Endothelial cell of umbilical vein (primary cell): ENCODE measurements at regions not wholly inside any gene's neighbourhood (a gene's known extent, or its start where the extent isn't known, plus 50 kb on each side); places are given as distances from the start of the nearest gene placed in this dataset.

Experiments
- BruUV-seq: library from RNA; stranded (reverse); fragments of 400-500 nt; replicated peaks from 2 replicates; lab custom pipeline; 2021; lab: Mats Ljungman, UMichigan
- CTCF ChIA-PET: fragments of 300-600, 350-600 bp; sonication (Branson Sonifier 250); formaldehyde crosslinking; loops from one replicate; lab custom pipeline; 2021; ENCODE audit warnings: antibody characterized with exemption, inconsistent platforms; lab: Charles Lee
- POLR2A ChIA-PET: fragments of 300-600, 350-600 bp; sonication (Branson Sonifier 250); formaldehyde crosslinking; loops from one replicate; lab custom pipeline; 2021; ENCODE audit warnings: antibody characterized with exemption, inconsistent platforms; lab: Charles Lee
- DNase-seq: peaks from one replicate; pipeline ENCODE4 v3.0.0-alpha.2; 2011; ENCODE audit warnings: low read depth, low spot score
- FAIRE-seq: peaks from 2 replicates; lab custom pipeline; 2011; peaks lifted over from hg19 to GRCh38; lab: Jason Lieb, UNC
- H2AFZ ChIP-seq: 2 replicates; pipeline ENCODE4 v1.6.0; 2012; ENCODE audit warnings: low read depth, low read length, control low read depth, inconsistent platforms
- H3K27ac ChIP-seq: 2 replicates; pipeline ENCODE4 v1.5.1; 2011; ENCODE audit warnings: low read depth, mild to moderate bottlenecking, control low read depth, low read length, moderate library complexity; ENCODE audit not compliant: insufficient read depth
- H3K27me3 ChIP-seq, 2 experiments: 2 replicates each; pipeline versions ENCODE4 v1.6.0 to v1.6.1; 2011; ENCODE audit warnings: low read length in 2 of 2, mixed read lengths in 1 of 2; ENCODE audit not compliant: control insufficient read depth in 2 of 2, insufficient read depth in 2 of 2
- H3K36me3 ChIP-seq, 2 experiments: 2 replicates in 1 of 2; 3 replicates in 1 of 2; pipeline ENCODE4 v1.5.1; 2011; ENCODE audit warnings: low read length in 2 of 2, mild to moderate bottlenecking in 1 of 2, moderate library complexity in 1 of 2; ENCODE audit not compliant: control insufficient read depth in 2 of 2, insufficient read depth in 2 of 2; ENCODE audit errors: extremely low read depth in 1 of 2
- H3K4me1 ChIP-seq: 3 replicates; pipeline ENCODE4 v1.5.1; 2011; ENCODE audit warnings: mild to moderate bottlenecking, low read length; ENCODE audit not compliant: control insufficient read depth, insufficient read depth; ENCODE audit errors: extremely low read depth
- H3K4me2 ChIP-seq: 2 replicates; pipeline ENCODE4 v1.6.1; 2011; ENCODE audit warnings: low read length, control low read depth, mixed read lengths; ENCODE audit not compliant: insufficient read depth
- H3K4me3 ChIP-seq, 3 experiments: fragments of 200-600 bp in 1 of 3; sonication (generic), shearing (Covaris generic) in 1 of 3; replicated peaks in 1 of 3; 2 replicates each; pipeline ENCODE4 v1.5.1; 2011 to 2016; ENCODE audit warnings: control low read depth in 3 of 3, low read length in 3 of 3, mild to moderate bottlenecking in 2 of 3, inconsistent platforms in 1 of 3, low read depth in 1 of 3, moderate library complexity in 1 of 3; ENCODE audit not compliant: insufficient read depth in 1 of 3
- H3K79me2 ChIP-seq: 2 replicates; pipeline ENCODE4 v1.6.0; 2012; ENCODE audit warnings: low read length, inconsistent platforms; ENCODE audit not compliant: control insufficient read depth, insufficient read depth
- H3K9ac ChIP-seq: replicated peaks from 2 replicates; pipeline ENCODE3; 2011; ENCODE audit warnings: low read length, control low read depth; ENCODE audit not compliant: insufficient read depth; ENCODE audit errors: extremely low read depth
- H3K9me1 ChIP-seq: replicated peaks from 3 replicates; pipeline ENCODE4 v1.6.0; 2011; ENCODE audit warnings: mild to moderate bottlenecking, low read length; ENCODE audit not compliant: control insufficient read depth, insufficient read depth; ENCODE audit errors: extremely low read depth
- H3K9me3 ChIP-seq: replicated peaks from 2 replicates; pipeline ENCODE4 v1.5.1; 2012; ENCODE audit warnings: low read length, inconsistent platforms; ENCODE audit not compliant: control insufficient read depth, insufficient read depth
- H4K20me1 ChIP-seq: replicated peaks from 2 replicates; pipeline ENCODE3; 2011; ENCODE audit warnings: mild to moderate bottlenecking, low read length; ENCODE audit not compliant: control insufficient read depth, insufficient read depth; ENCODE audit errors: extremely low read depth
- CTCF ChIP-seq, 2 donors: IDR thresholded peaks; 1 replicate in 1 of 2; 2 replicates in 1 of 2; pipeline ENCODE4 v1.5.1; 2011; ENCODE audit warnings: low read length in 2 of 2, mild to moderate bottlenecking in 2 of 2, moderate library complexity in 2 of 2, control low read depth in 1 of 2, inconsistent platforms in 1 of 2, low read depth in 1 of 2; ENCODE audit not compliant: insufficient read depth in 1 of 2; ENCODE audit errors: extremely low read depth in 1 of 2
- EZH2 ChIP-seq: IDR thresholded peaks from 2 replicates; pipeline ENCODE4 v1.6.1; 2012; ENCODE audit warnings: borderline replicate concordance, low read depth, mild to moderate bottlenecking, moderate library complexity, low read length, inconsistent platforms; ENCODE audit not compliant: severe bottlenecking
- FOS ChIP-seq: IDR thresholded peaks from 2 replicates; pipeline ENCODE4 v1.6.1; 2011; ENCODE audit warnings: mild to moderate bottlenecking, low read length, moderate library complexity, borderline replicate concordance; ENCODE audit not compliant: insufficient read depth
- GATA2 ChIP-seq: IDR thresholded peaks from 2 replicates; pipeline ENCODE4 v1.7.0; 2011; ENCODE audit warnings: low read depth, mild to moderate bottlenecking, moderate library complexity, mixed read lengths, low read length; ENCODE audit not compliant: insufficient read length, insufficient read depth
- JUN ChIP-seq: IDR thresholded peaks from 2 replicates; pipeline ENCODE4 v1.6.1; 2011; ENCODE audit warnings: borderline replicate concordance, low read depth; ENCODE audit not compliant: insufficient read length, insufficient read depth
- MAX ChIP-seq: IDR thresholded peaks from 2 replicates; pipeline ENCODE4 v1.6.1; 2011; ENCODE audit not compliant: insufficient read depth, insufficient read length
- MYC ChIP-seq: IDR thresholded peaks from one replicate; pipeline ENCODE4 v1.6.1; 2011; ENCODE audit warnings: mild to moderate bottlenecking, low read depth, low read length
- POLR2A ChIP-seq: IDR thresholded peaks from 2 replicates; pipeline ENCODE4 v1.6.1; 2012; ENCODE audit warnings: low read depth, mild to moderate bottlenecking, control low read depth, low read length
- POLR2AphosphoS5 ChIP-seq: IDR thresholded peaks from 2 replicates; pipeline ENCODE4 v1.6.1; 2012; ENCODE audit warnings: low read depth, mild to moderate bottlenecking, control low read depth, low read length, moderate library complexity; ENCODE audit not compliant: insufficient read depth
- dilution Hi-C: fragments of 300-500 bp; cut with MboI; formaldehyde crosslinking; loops from one replicate; pipeline ENCODE4 v1.15.0; 2019; ENCODE audit warnings: low sequenced_read_pairs; ENCODE audit not compliant: extremely low pct_ligation_motif_present
- intact Hi-C: fragments of 100-400 bp; cut with micrococcal nuclease; formaldehyde crosslinking; loops from one replicate; pipeline ENCODE4 v1.10.0; 2022

- intact Hi-C loops, result loop anchor here (5.0 to 10.0 kb wide), 4 partner anchors 294 to 874 kb away; partner anchors contain the start of gene ADSS2
- no peak overlapping the region for H3K4me2 ChIP-seq
- peaks cover 32% of the 10 kb centered on the region for H3K4me1 ChIP-seq
- no TSS peak for BruUV-seq
- no peak overlapping the region for H2AFZ ChIP-seq
- ChIA-PET POLR2A (no interaction called here), CTCF (no interaction called here)
- dilution Hi-C loops, result no loop called here
- no peaks in the 10 kb centered on the region for H3K36me3 ChIP-seq
- no peaks in the 10 kb centered on the region for H3K27me3 ChIP-seq
- TF ChIP-seq EZH2, result no peak
- TF ChIP-seq GATA2, result no peak
- TF ChIP-seq MAX, result no peak
- no peak for TF ChIP-seq POLR2AphosphoS5
- no peak for TF ChIP-seq CTCF (IDR thresholded peaks at IDR 0.05; ENCODE audit: extremely low read depth in 1 of 2, insufficient read depth in 1 of 2, low read depth in 1 of 2, low read length in 2 of 2)
- no peak for TF ChIP-seq POLR2A
- TF ChIP-seq JUN, result no peak
- no peak for TF ChIP-seq MYC
- TF ChIP-seq FOS, result no peak
- no peak overlapping the region for H3K27ac ChIP-seq
- no peaks in the 10 kb centered on the region for H3K9me3 ChIP-seq
- H4K20me1 ChIP-seq, result no peaks in the 10 kb centered on the region
- FAIRE-seq (no peak), DNase-seq (no peak)
- no peak overlapping the region for H3K9ac ChIP-seq
- H3K79me2 ChIP-seq, result no peaks in the 10 kb centered on the region
- no peaks in the 10 kb centered on the region for H3K9me1 ChIP-seq
- no peak overlapping the region for H3K4me3 ChIP-seq
These were observed 110.1 kb downstream of the ZBTB18 start for GRCh38 chr1:244161236-244161510.
